IMR-90 (cell line): ENCODE measurements at regions not wholly inside any gene's neighbourhood (a gene's known extent, or its start where the extent isn't known, plus 50 kb on each side); places are given as distances from the start of the nearest gene placed in this dataset.

Source experiments
- ATAC-seq: fragments of 200-7000 bp; cut with Tn5 transposase; 2 replicates; pipeline ENCODE4 v1.9.1; 2020; ENCODE audit warnings: low read depth, mild to moderate bottlenecking, moderate library complexity
- BruUV-seq: library from RNA; stranded (reverse); fragments of 400-500 nt; replicated peaks from 2 replicates; lab custom pipeline; 2021; lab: Mats Ljungman, UMichigan
- CTCF ChIA-PET: fragments of 300-600 bp; formaldehyde crosslinking; extraction: SDS; loops from one replicate; lab custom pipeline; 2021; ENCODE audit warnings: antibody characterized with exemption; lab: Yijun Ruan, JAX
- POLR2A ChIA-PET: fragments of 300-600 bp; sonication (Branson Sonifier 250); formaldehyde crosslinking; loops from one replicate; lab custom pipeline; 2022; ENCODE audit warnings: antibody characterized with exemption; ENCODE audit not compliant: unreplicated experiment; lab: Charles Lee
- DNase-seq: peaks from one replicate; pipeline ENCODE4 v3.0.0; 2013
- H2AFZ ChIP-seq: replicated peaks from 2 replicates; pipeline ENCODE3; 2013; ENCODE audit warnings: low read length, mild to moderate bottlenecking; ENCODE audit not compliant: poor library complexity
- H2AK5ac ChIP-seq: 2 replicates; pipeline ENCODE4 v1.6.1; 2013; ENCODE audit warnings: low read depth, low read length, inconsistent platforms
- H2AK9ac ChIP-seq: replicated peaks from 2 replicates; pipeline ENCODE3; 2013; ENCODE audit warnings: mild to moderate bottlenecking, low read depth, low read length, moderate library complexity; ENCODE audit not compliant: poor library complexity
- H2BK120ac ChIP-seq: 2 replicates; pipeline ENCODE4 v1.6.1; 2013; ENCODE audit warnings: low read depth, low read length, inconsistent platforms
- H2BK15ac ChIP-seq: 3 replicates; pipeline ENCODE4 v1.6.1; 2013; ENCODE audit warnings: low read depth, low read length, inconsistent platforms
- H2BK20ac ChIP-seq: 2 replicates; pipeline ENCODE4 v1.6.1; 2013; ENCODE audit warnings: low read depth, mild to moderate bottlenecking, inconsistent platforms, low read length, moderate library complexity
- H2BK5ac ChIP-seq: 2 replicates; pipeline ENCODE4 v1.6.1; 2013; ENCODE audit warnings: mild to moderate bottlenecking, low read depth, low read length, inconsistent platforms; ENCODE audit not compliant: poor library complexity, severe bottlenecking
- H3K14ac ChIP-seq: replicated peaks from 2 replicates; pipeline ENCODE4 v1.6.1; 2013; ENCODE audit warnings: low read depth, low read length, inconsistent platforms
- H3K18ac ChIP-seq: 2 replicates; pipeline ENCODE4 v1.6.1; 2013; ENCODE audit warnings: low read depth, low read length, control low read depth
- H3K23ac ChIP-seq: 2 replicates; pipeline ENCODE4 v1.6.1; 2013; ENCODE audit warnings: low read depth, low read length, inconsistent platforms
- H3K27ac ChIP-seq: 2 replicates; pipeline ENCODE4 v1.5.1; 2013; ENCODE audit warnings: mild to moderate bottlenecking, control low read depth, low read length; ENCODE audit not compliant: insufficient read depth
- H3K27me3 ChIP-seq: 2 replicates; pipeline ENCODE4 v1.6.1; 2013; ENCODE audit warnings: low read length; ENCODE audit not compliant: control insufficient read depth, insufficient read depth
- H3K36me3 ChIP-seq: 2 replicates; pipeline ENCODE4 v1.6.1; 2013; ENCODE audit warnings: low read length, mixed read lengths; ENCODE audit not compliant: control insufficient read depth, insufficient read depth
- H3K4ac ChIP-seq: 2 replicates; pipeline ENCODE4 v1.6.1; 2013; ENCODE audit warnings: low read depth, low read length, inconsistent platforms
- H3K4me1 ChIP-seq: 2 replicates; pipeline ENCODE4 v1.6.1; 2013; ENCODE audit warnings: low read length, mixed read lengths; ENCODE audit not compliant: control insufficient read depth, insufficient read depth
- H3K4me2 ChIP-seq: 2 replicates; pipeline ENCODE4 v1.6.1; 2013; ENCODE audit warnings: low read depth, mild to moderate bottlenecking, control low read depth, low read length, moderate library complexity
- H3K4me3 ChIP-seq: 2 replicates; pipeline ENCODE4 v1.5.1; 2013; ENCODE audit warnings: low read depth, mild to moderate bottlenecking, control low read depth, low read length, moderate library complexity; ENCODE audit not compliant: insufficient read depth
- H3K56ac ChIP-seq: 2 replicates; pipeline ENCODE4 v1.6.1; 2013; ENCODE audit warnings: low read length, inconsistent platforms; ENCODE audit not compliant: insufficient read depth; ENCODE audit errors: extremely low read depth
- H3K79me1 ChIP-seq, 2 experiments: 2 replicates each; pipeline ENCODE4 v1.6.1; 2013; ENCODE audit warnings: low read length in 2 of 2, inconsistent platforms in 1 of 2, low read depth in 1 of 2
- H3K9ac ChIP-seq: 2 replicates; pipeline ENCODE4 v1.6.1; 2013; ENCODE audit warnings: low read depth, low read length, control low read depth
- H3K9me1 ChIP-seq: 2 replicates; pipeline ENCODE4 v1.6.1; 2013; ENCODE audit warnings: low read length, inconsistent platforms; ENCODE audit not compliant: insufficient read depth
- H3K9me3 ChIP-seq: 2 replicates; pipeline ENCODE4 v1.6.1; 2013; ENCODE audit warnings: low read length; ENCODE audit not compliant: control insufficient read depth, insufficient read depth
- H4K20me1 ChIP-seq: 2 replicates; pipeline ENCODE4 v1.6.1; 2013; ENCODE audit warnings: low read length, inconsistent platforms; ENCODE audit not compliant: insufficient read depth
- H4K5ac ChIP-seq: 2 replicates; pipeline ENCODE4 v1.6.1; 2013; ENCODE audit warnings: mild to moderate bottlenecking, low read depth, low read length, control low read depth
- H4K8ac ChIP-seq, 2 experiments: 2 replicates each; pipeline ENCODE4 v1.6.1; 2013; ENCODE audit warnings: low read depth in 2 of 2, low read length in 2 of 2, control low read depth in 1 of 2, inconsistent platforms in 1 of 2
- H4K91ac ChIP-seq: 2 replicates; pipeline ENCODE4 v1.6.1; 2013; ENCODE audit warnings: low read depth, low read length, inconsistent platforms; ENCODE audit not compliant: insufficient read depth
- CHD1 ChIP-seq: IDR thresholded peaks from 2 replicates; pipeline ENCODE4 v1.6.1; 2012; ENCODE audit warnings: low read depth, low read length, improper control_type of control experiment
- CTCF ChIP-seq: conservative IDR thresholded peaks from 2 replicates; pipeline ENCODE4 v1.5.1; 2012; ENCODE audit warnings: mild to moderate bottlenecking, low read depth, low read length, improper control_type of control experiment
- FOS ChIP-seq: fragments of 150-350 bp; IDR thresholded peaks from 2 replicates; pipeline ENCODE4 v1.6.1; 2016; ENCODE audit warnings: low read depth, low read length
- MAFK ChIP-seq: IDR thresholded peaks from 2 replicates; pipeline ENCODE4 v1.6.1; 2012; ENCODE audit warnings: low read depth, low read length, improper control_type of control experiment
- MXI1 ChIP-seq: IDR thresholded peaks from 2 replicates; pipeline ENCODE4 v1.6.1; 2012; ENCODE audit warnings: low read depth, mild to moderate bottlenecking, low read length, moderate library complexity, borderline replicate concordance
- NFE2L2 ChIP-seq: fragments of 150-350 bp; IDR thresholded peaks from 2 replicates; pipeline ENCODE4 v1.6.1; 2016; ENCODE audit warnings: low read depth, mild to moderate bottlenecking, low read length
- POLR2A ChIP-seq: IDR thresholded peaks from 2 replicates; pipeline ENCODE4 v1.6.1; 2012; ENCODE audit warnings: mild to moderate bottlenecking, low read depth, low read length
- RAD21 ChIP-seq: IDR thresholded peaks from 2 replicates; pipeline ENCODE4 v1.6.1; 2012; ENCODE audit warnings: low read length, improper control_type of control experiment
- RFX5 ChIP-seq: IDR thresholded peaks from 2 replicates; pipeline ENCODE4 v1.8.0; 2012; ENCODE audit warnings: low read depth, mild to moderate bottlenecking, low read length, moderate library complexity
- SMC3 ChIP-seq: fragments of 150-350 bp; IDR thresholded peaks from 2 replicates; pipeline ENCODE4 v1.6.1; 2016; ENCODE audit warnings: low read depth, mild to moderate bottlenecking, antibody characterized with exemption, low read length, moderate library complexity
- WGBS, 2 experiments: methylation state at CpG; one replicate each; pipeline versions ENCODE4 v1.1.5 to v1.1.7; 2013; ENCODE audit warnings: missing lambda C conversion rate in 2 of 2; ENCODE audit not compliant: insufficient read length in 1 of 2; ENCODE audit errors: extremely low coverage in 2 of 2; 5-methylcytosine and 5-hydroxymethylcytosine counted together
- dilution Hi-C: fragments of 300-500 bp; cut with HindIII; formaldehyde crosslinking; loops from one replicate; pipeline ENCODE4 v1.14.3; 2018; ENCODE audit warnings: low sequenced_read_pairs; ENCODE audit not compliant: unreplicated experiment
- in situ Hi-C: fragments of 300-500 bp; cut with MboI; formaldehyde crosslinking; loops from 3 replicates; pipeline ENCODE4 v1.14.3; 2019; ENCODE audit warnings: low sequenced_read_pairs, inconsistent platforms, mixed read lengths
- intact Hi-C: fragments of 100-400 bp; cut with micrococcal nuclease; formaldehyde crosslinking; loops from 2 replicates; pipeline ENCODE4 v1.10.0; 2022
- TF ChIP-seq, protein P1 (sequence below): fragments of 150-350 bp; IDR thresholded peaks from 2 replicates; pipeline ENCODE4 v1.6.1; 2017; ENCODE audit warnings: mild to moderate bottlenecking, antibody characterized with exemption, low read length, low read depth

DNA sequence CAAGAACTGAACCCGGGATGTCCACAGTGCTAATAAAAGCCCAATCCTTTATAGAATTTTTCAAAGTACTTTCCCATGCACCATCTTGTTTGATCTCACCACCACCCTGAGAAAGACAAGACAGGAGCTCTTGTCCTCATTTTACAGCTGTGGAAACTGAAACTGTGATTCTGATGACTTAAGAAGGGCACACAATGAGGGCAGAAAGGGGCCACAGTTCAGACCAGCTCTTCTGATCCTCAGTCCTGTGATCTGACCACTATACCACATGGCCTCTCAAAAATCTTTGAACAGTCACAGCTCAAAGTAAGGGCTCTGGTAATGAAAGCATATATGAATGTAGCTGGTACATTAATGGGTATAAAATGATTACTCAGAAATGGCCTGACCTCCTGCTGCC, 127.3 kb upstream of the CPEB2 start:
- Histone ChIP-seq H3K27ac (no peak overlapping the region), H2BK120ac (no peak overlapping the region), H3K9me1 (no peaks in the 10 kb centered on the region), H3K14ac (no peak overlapping the region), H4K8ac (no peak overlapping the region), H2AK9ac (no peak overlapping the region), H3K27me3 (peaks cover 4% of the 10 kb centered on the region), H4K91ac (no peak overlapping the region), H3K9me3 (no peaks in the 10 kb centered on the region), H4K20me1 (no peaks in the 10 kb centered on the region), H3K4me3 (no peak overlapping the region), H2BK20ac (no peak overlapping the region), H3K4me2 (no peak overlapping the region), H2BK15ac (no peak overlapping the region), H3K23ac (no peak overlapping the region), H3K4me1 (no peaks in the 10 kb centered on the region), H3K36me3 (no peaks in the 10 kb centered on the region), H3K9ac (no peak overlapping the region), H2AFZ (no peak overlapping the region), H3K4ac (no peak overlapping the region), H2AK5ac (no peak overlapping the region), H2BK5ac (no peak overlapping the region), H3K56ac (no peak overlapping the region), H4K5ac (no peak overlapping the region), H3K18ac (no peak overlapping the region), H3K79me1 (no peaks in the 10 kb centered on the region)
- no peak for TF ChIP-seq CTCF
- TF ChIP-seq NFE2L2 = no peak
- no peak for TF ChIP-seq MAFK
- TF ChIP-seq SMC3 = no peak
- no peak for TF ChIP-seq POLR2A
- TF ChIP-seq MXI1 = no peak
- TF ChIP-seq, protein P1, sequence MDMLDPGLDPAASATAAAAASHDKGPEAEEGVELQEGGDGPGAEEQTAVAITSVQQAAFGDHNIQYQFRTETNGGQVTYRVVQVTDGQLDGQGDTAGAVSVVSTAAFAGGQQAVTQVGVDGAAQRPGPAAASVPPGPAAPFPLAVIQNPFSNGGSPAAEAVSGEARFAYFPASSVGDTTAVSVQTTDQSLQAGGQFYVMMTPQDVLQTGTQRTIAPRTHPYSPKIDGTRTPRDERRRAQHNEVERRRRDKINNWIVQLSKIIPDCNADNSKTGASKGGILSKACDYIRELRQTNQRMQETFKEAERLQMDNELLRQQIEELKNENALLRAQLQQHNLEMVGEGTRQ = no peak
- no peak for TF ChIP-seq RFX5
- no peak for TF ChIP-seq FOS
- TF ChIP-seq RAD21 = no peak
- no peak for TF ChIP-seq CHD1
- WGBS, 2 experiments = no CpG with 5 or more reads among the region's 1 CpG
- no peak for ATAC-seq
- intact Hi-C loops = no loop called here
- BruUV-seq = no TSS peak
- POLR2A ChIA-PET = no interaction called here
- dilution Hi-C loops = no loop called here
- CTCF ChIA-PET = no interaction called here
- no peak for DNase-seq
- in situ Hi-C loops = loop anchor here (25.0 kb wide), 1 partner anchor 587 kb away; the partner anchor contains the start of gene CC2D2A
